DMS 273 (cell line): ENCODE measurements at regions not wholly inside any gene's neighbourhood (a gene's known extent, or its start where the extent isn't known, plus 50 kb on each side); places are given as distances from the start of the nearest gene placed in this dataset.

Experiments used
- DNase-seq: peaks from one replicate; lab custom pipeline; 2025; ENCODE audit not compliant: unreplicated experiment; lab: John Stamatoyannopoulos, UW

DNA sequence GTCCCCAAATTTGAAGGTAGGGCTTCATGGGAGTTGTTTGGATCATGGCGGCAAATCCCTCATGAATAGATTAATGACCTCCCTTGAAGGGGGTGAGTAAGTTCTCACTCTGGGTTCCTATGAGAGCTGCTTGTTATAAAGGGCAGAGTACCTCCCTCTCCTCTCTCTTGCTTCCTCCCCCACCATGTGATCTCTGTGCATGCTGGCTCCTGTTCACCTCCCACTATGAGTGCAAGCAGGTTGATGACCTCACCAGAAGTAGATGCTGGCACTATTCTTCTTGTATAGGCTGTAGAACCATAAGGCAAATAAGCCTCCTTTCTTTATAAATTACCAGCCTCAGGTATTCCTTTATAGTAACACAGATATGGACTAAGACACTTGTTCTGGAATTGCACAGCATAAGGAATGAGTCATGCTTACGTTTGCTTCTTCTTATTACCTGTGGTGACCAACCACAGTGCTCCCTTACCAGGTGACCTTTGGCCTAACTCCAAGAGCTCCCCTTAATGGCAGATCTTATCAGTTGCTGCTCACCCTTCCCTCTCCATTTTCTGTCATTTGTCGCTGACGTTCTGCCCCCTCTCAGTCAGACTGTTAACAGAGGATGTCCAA is 559.5 kb upstream of the GCFC2 start:
- DNase-seq, result no peak

DNA sequence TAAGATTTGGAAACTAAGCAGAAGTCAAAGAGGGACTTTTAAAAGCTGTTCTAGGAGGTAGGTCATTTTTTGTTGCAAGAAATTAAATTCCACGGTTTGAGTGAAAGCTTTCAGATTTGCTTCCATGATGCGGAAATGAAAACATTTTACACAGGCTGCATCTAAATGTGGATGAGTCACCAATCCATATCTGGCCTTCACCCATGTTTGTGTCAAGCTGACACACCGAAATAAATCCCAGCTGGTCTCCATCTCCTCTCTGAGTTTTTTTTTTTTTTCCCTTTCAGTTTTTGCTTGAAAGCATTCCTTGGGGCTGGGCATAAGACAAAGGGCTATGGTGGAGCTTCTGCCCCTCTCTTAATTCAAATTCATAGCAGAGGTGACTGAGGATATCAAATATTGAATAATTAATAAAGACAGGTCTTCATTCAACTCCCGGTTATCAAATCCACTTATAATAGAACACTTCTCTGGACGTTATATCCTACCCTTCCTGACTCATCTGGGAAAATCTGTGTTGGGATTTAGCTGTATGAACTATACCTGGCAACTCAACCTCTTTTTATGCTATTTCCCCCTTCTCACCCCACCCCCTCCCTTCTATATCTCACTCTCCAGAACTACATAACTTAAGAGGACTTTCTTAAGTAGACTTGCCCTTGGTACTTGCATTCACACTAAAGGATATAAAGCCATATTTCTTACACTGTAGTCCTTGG is 558.3 kb upstream of the GCFC2 start:
- no peak for DNase-seq

DNA sequence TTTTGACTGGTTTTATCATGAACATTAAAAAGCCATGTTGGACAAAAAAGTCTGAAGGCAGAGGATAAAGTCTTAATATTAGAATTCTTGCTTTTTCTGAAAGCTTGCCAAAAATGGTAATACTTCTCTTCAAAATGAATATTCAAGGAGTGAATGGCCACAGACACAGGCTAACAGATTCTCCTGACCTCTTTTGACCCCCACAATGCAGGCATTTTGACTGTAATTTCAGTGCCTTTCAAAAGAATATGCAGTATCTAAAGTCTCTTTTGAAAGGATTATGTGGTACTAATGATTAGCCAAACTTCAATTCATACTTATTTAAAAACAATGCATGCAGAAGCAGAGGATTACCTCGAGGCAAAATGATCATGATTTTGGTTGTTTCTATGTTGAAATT is 557.8 kb upstream of the GCFC2 start:
- no peak for DNase-seq

DNA sequence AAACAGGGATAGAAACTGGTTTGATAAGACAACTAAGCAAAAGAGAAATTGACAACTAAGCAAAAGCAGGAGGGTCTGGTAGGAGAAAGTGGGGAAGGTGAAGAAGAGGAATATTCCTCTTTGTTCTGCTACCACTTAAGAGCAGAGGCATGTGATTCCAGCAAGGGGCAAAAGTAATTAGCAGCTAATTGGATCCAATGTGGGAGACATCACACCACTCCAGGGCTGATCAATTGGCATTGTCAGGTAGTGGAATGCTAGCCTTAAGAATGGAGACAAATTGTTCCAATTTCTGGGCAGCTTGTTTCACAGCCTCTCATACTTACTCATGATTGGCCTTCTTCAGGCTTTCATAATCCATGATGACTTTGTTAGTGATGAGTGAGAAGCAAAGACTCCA is 547.1 kb upstream of the GCFC2 start:
- no peak for DNase-seq

DNA sequence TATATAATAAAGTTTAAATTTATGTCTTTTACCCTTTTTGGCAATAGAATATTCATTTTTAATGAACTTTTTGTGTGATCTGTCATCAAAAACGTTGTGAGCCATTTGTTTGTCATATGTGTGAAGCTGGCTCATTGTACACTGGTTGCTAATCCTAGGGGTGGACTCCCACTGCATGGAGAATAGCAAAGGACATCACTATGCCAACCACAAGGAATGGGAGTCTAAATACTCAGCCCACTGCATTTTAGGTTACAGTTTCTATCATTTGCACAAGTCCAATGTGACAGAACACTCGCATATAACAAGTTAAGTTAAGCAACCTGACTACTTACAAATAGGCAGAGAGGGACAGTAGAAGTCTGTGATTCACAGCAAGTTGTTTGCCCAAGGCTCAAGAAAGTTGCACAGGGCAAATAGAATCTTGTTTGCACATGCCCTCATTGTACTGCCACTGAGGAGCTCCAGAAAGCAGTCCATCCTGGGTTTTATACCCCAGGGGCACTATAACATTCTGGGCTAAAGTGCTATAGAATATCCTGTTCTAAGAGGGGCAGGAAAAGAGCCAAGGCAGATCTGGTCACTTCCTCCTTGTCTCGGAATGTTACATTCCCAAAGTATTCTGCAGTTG is 545.9 kb upstream of the GCFC2 start:
- DNase-seq, result no peak

DNA sequence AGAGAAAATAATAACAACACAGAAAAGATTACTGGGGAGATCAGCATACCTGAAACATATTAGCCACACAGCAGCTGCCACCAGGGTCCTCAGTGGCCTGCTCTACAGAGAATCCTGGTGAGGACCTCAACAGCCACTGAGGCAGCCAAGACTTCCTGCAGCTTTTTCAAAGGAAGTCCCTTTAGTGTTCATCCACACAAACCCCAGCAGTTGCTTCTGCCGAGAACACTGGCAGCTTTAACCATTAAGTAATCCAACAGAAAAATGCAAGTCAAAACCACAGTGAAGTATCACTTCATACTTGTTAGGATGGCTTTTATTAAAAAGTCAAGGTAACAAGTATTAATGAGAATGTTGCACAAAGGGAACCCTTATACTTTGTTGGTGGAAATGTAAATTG is 542.0 kb upstream of the GCFC2 start:
- no peak for DNase-seq

DNA sequence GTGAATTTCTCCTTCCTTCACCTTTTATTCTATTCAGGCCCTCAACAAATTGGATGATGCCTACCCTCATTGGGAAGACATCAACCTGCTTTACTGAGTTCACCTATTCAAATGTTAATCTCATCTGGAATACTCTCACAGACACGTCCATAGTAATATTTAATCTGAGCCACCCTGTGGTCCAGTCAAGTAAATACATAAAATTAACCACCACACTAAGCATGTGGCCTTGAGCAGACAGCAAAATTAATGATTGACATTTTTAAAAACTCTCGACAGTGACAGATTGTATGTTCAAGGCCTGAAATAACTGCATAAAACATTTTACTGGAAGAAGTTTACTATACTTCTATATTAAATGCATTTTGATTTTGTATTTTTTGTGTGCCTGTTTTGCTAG is 540.6 kb upstream of the GCFC2 start:
- DNase-seq, result no peak

DNA sequence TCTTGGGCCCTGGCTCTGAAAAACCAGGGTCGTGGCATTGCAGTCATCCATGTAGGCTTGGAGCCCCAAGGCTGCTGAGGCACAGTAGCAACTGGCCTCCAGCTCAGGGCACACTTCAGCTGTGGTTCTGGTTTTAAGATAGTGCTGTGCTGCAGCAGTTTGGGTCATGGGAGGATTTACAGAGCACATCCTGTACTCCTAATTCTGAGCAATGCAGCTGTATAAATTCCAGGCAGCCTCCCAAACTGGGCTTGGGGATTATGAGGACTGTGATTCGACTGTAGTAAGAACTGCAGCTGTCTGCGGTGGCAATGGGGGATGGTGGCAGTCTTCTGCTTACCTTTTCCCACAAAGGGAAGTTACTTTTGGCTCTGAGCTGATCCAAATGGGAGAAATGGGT is 536.3 kb upstream of the GCFC2 start:
- no peak for DNase-seq

DNA sequence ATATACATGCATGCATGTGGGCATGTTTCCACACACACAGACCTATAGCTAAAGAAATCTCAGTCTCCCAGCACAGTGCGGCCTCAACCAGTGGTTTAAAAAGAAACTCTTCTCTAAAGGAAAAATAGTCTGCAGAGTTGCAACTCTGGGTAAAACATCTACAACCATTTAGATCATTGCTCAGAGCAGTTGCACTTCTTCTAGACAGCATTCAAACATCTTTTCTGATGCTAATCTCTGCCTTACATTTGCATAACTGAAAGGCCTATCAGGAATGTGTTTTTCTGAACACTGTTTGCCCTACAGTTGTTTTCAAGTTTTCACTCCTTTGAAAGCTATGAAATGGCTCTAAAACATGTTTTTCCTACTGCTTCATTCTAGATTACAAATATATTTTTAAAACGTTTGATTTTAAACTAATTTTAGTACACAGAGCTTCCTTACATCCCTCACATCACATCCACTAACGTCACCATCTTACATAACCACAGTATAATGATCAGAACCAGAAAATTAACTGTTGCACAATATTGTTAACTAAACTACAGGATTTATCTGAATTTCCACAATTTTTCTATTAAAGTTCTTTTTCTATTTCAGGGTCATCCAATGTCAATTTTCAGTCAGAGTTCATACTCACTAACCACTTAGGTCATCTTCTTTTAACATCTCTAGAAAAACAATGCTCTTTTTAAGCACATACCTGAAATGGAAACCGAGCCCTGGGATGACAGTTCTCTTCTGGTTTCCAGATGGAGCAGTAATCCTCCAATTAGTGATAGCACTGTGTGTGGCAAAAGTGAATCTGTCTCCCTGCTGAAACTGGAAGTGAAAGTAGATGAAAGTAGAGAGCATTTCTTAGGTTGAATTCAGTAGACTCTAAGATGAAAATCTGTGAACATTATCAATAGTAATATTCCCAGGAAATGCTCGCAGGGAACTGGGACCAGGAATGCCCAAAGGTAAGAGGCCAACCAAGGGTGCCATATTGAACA is 501.6 kb upstream of the GCFC2 start:
- DNase-seq, result no peak

DNA sequence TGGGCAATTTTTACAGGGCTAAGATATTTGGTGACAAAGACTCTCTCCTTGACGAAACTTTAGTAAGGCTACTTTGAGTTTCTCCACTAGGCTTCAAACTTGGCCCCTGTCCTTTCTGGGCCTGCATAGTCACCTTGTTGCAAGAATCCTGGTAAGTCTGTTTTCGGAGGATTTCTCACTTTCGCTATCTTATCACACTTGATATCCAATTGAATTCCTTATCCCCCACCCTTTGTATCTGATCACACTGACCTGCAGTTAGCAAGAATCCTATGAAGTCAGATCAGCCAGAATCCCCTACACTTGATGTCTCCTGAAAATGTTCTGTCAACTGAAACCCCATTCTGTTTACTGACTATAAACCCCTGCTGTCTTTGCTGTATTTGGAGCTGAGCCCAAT is 499.8 kb upstream of the GCFC2 start:
- no peak for DNase-seq

DNA sequence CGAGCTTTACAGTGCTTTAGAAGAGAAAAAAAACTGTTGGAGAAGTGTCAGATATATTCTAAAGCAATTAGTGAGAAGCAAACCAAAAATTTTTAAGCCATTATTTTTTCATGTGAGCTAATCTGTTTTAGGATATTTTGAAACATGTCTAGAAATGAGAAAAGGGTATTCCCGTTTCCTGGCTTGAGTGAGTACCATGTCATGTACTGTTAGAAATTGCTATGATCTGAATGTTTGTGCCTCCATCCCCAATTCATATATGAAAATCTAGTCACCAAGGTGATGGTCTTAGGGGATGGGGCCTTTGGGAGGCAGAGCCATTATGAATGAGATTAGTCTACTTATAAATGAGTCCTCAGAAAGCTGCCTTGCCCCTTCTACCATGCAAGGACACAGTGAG is 493.3 kb upstream of the GCFC2 start:
- no peak for DNase-seq

DNA sequence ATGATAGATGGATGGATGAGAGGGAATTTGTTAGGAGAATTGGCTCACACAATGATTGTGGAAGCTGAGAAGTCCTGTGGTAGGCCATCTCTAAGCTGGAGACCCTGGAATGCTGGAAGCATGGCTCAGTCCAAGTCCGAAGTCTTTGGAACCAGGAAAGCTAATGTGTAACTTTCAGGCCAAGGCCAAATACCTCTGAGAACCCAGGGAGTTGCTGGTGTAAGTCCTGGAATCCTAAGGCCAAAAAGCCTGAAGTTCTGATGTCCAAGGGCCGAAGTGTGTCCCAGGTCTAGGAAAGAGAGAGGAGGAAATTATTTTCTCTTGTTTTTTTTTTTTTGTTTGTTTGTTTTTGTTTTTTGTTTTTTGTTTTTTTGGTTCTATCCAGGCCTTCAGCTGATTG is 492.2 kb upstream of the GCFC2 start:
- DNase-seq, result no peak

DNA sequence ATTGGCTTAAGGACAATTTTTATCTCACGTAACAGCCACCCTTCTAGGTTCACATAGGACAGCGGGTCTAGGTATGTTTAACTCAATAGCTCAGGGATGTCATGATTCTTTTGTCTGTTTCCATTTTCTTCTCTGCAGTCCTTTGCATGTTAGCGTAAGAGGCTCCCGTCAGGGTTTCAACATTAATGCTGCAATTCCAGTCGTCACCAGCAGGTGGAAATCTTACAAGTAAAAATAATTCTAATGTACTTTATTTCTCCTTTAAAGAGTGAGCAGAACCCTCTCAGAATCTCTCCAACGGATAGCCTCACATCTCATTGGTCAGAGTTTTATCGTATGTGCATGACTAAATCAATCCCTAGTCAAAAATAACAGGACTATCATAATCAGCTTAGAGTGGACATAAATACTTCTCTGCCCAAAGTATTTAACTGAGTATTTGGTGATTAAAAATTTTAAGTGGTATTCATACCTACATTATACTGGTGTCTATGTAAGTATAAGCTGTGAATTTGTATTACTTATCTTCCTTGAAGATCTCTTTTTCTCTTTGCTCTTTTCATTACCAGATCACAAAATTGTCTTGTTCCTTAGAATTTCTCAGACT is 487.2 kb upstream of the GCFC2 start:
- DNase-seq, result peak; percentile 80

DNA sequence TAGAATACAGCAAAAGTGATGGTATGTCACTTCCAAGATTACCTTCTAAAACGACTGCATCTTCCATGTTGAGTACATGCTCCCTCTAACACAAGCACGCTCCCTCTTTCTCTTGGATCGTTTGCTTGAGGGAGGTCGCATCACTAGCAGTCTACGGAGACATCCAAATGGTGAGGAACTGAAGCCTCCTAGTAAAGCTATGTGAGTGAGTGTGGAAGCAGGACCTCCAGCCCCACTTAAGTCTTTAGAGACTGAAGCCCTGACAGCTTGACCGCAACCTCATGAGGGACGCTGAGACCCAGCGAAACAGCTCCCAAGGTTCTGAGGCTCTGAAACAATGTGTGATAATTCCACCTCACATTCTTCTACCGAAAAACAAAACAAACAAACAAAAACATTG is 486.7 kb upstream of the GCFC2 start:
- DNase-seq, result no peak

DNA sequence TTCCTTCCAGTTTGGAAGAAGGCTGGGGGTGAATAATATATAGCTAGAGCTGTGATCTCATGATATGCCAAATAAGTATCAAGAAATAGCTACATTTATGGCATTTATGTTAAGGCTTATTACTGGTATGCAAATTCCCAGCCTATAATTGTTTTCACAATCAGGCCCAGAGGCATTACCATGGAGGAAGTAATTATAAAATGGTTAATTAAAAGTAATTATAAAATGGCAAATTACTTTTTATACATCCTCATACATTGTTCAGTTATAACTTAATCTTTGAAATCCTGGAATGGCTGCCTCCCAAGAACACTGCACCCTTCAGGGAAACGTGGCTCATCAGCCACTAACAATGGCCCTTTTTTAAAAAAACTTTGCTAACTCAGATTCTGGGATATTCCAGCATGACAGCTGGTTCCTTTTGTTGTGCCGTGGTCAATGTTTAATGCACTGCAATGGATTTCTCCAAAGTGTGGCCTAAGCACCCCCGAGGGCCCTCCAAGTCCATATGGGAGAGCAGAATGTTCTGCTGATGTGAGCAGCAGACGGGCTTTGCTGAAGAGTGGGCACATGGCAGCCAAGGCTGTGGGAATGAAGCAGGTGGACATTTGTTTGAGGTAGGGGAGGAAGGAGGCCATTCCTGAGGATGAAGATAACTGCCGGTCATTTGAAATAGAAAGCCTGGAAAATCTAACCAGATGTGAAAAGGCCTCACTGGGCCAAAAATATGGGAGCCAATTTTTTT is 483.5 kb upstream of the GCFC2 start:
- DNase-seq, result no peak

DNA sequence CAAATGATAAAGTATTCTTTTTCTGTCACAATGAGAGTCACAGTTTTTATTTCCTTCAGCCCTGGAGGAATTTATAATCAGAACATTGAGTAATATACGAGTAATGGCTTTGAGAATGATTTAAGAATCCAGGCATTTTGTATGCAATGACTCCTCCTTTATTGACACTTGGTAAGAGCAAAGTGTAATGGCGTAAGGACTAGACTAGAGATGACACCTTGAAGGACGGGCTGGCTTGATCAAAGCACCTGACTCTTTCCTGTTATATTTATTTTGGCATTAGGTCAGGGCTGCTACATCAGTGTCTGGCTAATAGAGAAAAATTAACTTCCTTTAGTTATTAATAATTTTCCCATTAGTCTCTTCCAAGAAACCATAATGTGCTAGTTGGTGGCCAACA is 482.4 kb upstream of the GCFC2 start:
- no peak for DNase-seq

DNA sequence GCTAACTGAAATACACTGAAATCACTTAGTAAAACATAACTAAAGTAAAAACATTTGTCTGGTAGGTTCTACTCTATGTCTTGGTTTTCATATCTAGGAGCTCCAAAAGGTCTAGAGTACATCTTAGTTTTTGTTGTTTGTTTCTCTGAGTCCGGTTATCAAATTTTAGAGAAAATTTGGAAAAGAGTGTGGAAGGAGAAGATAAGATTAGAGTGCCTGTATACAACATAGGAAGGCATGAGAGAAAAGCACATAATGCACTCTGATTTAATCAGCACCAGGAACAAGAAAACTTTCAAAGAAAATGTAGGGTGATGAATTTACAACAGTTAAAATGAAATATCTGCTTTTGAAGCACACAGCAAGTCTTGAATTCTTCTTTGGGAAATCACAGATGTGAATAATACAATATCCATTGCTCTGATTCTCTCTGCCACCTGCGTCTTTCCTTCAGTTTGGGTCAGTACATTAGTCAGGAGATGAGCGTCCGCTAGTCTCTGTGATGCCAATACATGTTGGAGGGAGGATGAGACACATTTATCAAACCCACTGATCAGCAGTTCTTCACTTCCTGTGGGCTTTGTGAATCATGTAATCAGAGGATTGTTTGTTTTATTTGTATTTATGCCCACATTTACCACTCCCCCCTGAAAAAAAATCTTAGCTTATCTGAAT is 477.8 kb upstream of the GCFC2 start:
- DNase-seq, result no peak

DNA sequence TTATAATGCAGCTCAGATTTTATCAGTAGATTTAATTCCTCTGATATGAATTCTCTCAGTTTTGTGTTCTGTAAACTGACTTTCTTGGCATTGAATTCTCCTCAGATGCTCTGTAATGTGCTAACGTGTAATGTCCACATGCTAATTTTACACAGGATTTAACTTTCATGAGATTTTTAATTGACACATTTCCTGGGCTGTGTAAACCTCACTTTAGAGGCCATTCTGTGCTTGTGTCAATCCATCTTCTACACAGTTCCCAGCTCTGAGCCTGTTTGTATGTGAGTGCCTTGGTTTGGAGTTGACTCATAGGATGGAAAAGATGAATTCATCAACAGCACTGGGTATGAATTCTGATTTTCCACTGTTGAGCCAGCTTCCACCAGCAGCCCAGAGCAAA is 476.7 kb upstream of the GCFC2 start:
- no peak for DNase-seq

DNA sequence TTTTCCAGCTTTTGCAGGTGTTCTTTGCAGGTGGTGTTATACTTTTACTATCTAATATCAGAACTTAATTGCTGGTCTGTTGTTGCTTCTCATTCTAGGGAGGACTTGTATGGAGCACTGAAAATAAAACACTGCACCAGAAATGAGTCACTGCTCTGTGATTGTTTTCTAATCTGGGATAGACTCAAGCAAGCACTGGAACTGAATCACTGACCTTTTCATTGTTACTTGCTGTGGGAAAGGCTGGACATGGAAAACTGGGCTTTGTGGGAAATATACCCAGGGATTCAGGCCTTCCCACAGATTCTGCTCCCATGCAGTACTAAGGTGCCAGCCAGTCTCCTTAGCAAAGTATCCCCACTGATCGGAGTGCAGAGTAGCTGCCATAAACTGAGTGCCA is 470.0 kb upstream of the GCFC2 start:
- no peak for DNase-seq

DNA sequence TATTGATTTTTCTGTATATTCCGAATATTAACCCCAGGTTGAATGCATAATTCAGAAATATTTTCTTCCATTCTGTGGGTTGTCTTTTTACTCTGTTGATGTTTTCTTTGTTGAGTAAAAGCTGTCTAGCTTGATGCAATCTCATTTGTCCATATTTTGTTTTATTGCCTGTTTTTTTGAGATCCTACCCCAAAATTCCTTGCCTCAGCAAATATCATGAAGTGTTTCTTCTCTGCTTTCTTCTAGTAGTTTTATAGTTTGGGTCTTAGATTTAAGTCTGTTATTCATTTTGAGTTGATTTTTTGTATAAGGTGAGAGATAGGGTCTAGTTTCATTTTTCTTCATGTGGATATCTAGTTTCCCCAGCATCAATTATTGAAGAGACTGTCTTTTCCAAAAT is 467.9 kb upstream of the GCFC2 start:
- DNase-seq, result no peak
